ENCODE measurements at regions not wholly inside any gene's neighbourhood (a gene's known extent, or its start where the extent isn't known, plus 50 kb on each side); places are given as distances from the start of the nearest gene placed in this dataset.

- TF ChIP-seq ZBTB33 (IDR thresholded peaks at IDR 0.05; ENCODE audit: borderline replicate concordance, low read depth), result no peak
- TF ChIP-seq ELF1 (IDR thresholded peaks at IDR 0.05), result no peak
- TF ChIP-seq CTCF (IDR thresholded peaks at IDR 0.05), result no peak
- TF ChIP-seq PBX3 (IDR thresholded peaks at IDR 0.05), result no peak
- no peak for TF ChIP-seq SMC3 (IDR thresholded peaks at IDR 0.05; ENCODE audit: low read depth, low read length)
- no peak for TF ChIP-seq JUND (IDR thresholded peaks at IDR 0.05)
Observed at GRCh38 chr16:74168445-74168844, 128.2 kb upstream of the PSMD7 start (continued).

GRCh38 chr16:74166456-74166855 is 130.2 kb upstream of the PSMD7 start:
- ChIA-PET POLR2A (no interaction called here), CTCF (interaction anchor here (0.7 to 1.4 kb wide), 3 partner anchors 20 to 210 kb away, joined by 3 to 5 read pairs (median 4); no protein-coding TSS in a partner anchor)
- H3K79me2 ChIP-seq (ENCODE audit: insufficient read depth), result no peaks in the 10 kb centered on the region
- no peak overlapping the region for H3K9ac ChIP-seq
- no peak overlapping the region for H2AFZ ChIP-seq (ENCODE audit: low read depth)
- DNase-seq, result no peak
- no peaks in the 10 kb centered on the region for H3F3A ChIP-seq (replicated peaks; ENCODE audit: insufficient read depth)
- no peak overlapping the region for H3K4me3 ChIP-seq (ENCODE audit: low read depth in 2 of 2, low read length in 1 of 2)
- H3K4me1 ChIP-seq (ENCODE audit: control insufficient read depth in 1 of 2, insufficient read depth in 2 of 2, low read depth in 1 of 2, low read length in 1 of 2), result no peaks in the 10 kb centered on the region
- H3K4me2 ChIP-seq, result no peak overlapping the region
- no peak overlapping the region for H3K27ac ChIP-seq (ENCODE audit: low read depth in 2 of 2, low read length in 1 of 2)
- TF ChIP-seq RFX5 (IDR thresholded peaks at IDR 0.05; ENCODE audit: low read length), result no peak
- TF ChIP-seq REST (IDR thresholded peaks at IDR 0.05; ENCODE audit: low read depth, low read length), result no peak
- TF ChIP-seq NFIC (IDR thresholded peaks at IDR 0.05; ENCODE audit: borderline replicate concordance), result no peak
- no peak for TF ChIP-seq RCOR1 (IDR thresholded peaks at IDR 0.05; ENCODE audit: low read length)
- TF ChIP-seq MXI1 (IDR thresholded peaks at IDR 0.05; ENCODE audit: low read depth, low read length), result no peak
- TF ChIP-seq POLR2AphosphoS5 (IDR thresholded peaks at IDR 0.05; ENCODE audit: low read depth, low read length), result no peak
- no peak for TF ChIP-seq RAD21 (IDR thresholded peaks at IDR 0.05; ENCODE audit: low read length)
- no peak for TF ChIP-seq FOXM1 (IDR thresholded peaks at IDR 0.05; ENCODE audit: low read depth)
- no peak for TF ChIP-seq CHD2 (IDR thresholded peaks at IDR 0.05; ENCODE audit: low read length, partially characterized antibody)
- TF ChIP-seq FOXJ3 (CRISPR knock-in tag; IDR thresholded peaks at IDR 0.05), result no peak
- no peak for TF ChIP-seq GABPA (IDR thresholded peaks at IDR 0.05; ENCODE audit: low read depth)
- TF ChIP-seq SIN3A (IDR thresholded peaks at IDR 0.05; ENCODE audit: borderline replicate concordance, low read depth, low read length), result no peak
- TF ChIP-seq EZH2phosphoT487 (IDR thresholded peaks at IDR 0.05; ENCODE audit: borderline replicate concordance, low read depth), result no peak
- TF ChIP-seq ELF1 (IDR thresholded peaks at IDR 0.05), result no peak
- no peak for TF ChIP-seq FOSL2 (IDR thresholded peaks at IDR 0.05; ENCODE audit: borderline replicate concordance, low read depth)
- no peak for TF ChIP-seq ZBTB33 (IDR thresholded peaks at IDR 0.05; ENCODE audit: borderline replicate concordance, low read depth)
- H4K20me1 ChIP-seq (ENCODE audit: insufficient read depth), result no peaks in the 10 kb centered on the region
- 20% methylated on average over 2 of the region's 2 CpGs for WGBS (ENCODE audit: low lambda C conversion rate)
- no peaks in the 10 kb centered on the region for H3K36me3 ChIP-seq (replicated peaks in 1 of 2; ENCODE audit: control insufficient read depth in 1 of 2, insufficient read depth in 2 of 2, low read length in 1 of 2)
- H3K27me3 ChIP-seq (ENCODE audit: insufficient read depth), result no peaks in the 10 kb centered on the region
- H3K9me2 ChIP-seq, result no peaks in the 10 kb centered on the region
- H3K9me3 ChIP-seq, result no peaks in the 10 kb centered on the region

Measured in SK-N-SH (cell line).